Hepatic stellate cell (primary cell): ENCODE measurements at regions not wholly inside any gene's neighbourhood (a gene's known extent, or its start where the extent isn't known, plus 50 kb on each side); places are given as distances from the start of the nearest gene placed in this dataset.
"Not testable (repeated sequence)": the region's sequence is repeated elsewhere in the genome, so short reads cannot be mapped to it uniquely, and the experiment has no call there.

ENCODE experiments used
- DNase-seq: peaks from one replicate; pipeline ENCODE4 v3.0.0; 2011; ENCODE audit warnings: low spot score

DNA sequence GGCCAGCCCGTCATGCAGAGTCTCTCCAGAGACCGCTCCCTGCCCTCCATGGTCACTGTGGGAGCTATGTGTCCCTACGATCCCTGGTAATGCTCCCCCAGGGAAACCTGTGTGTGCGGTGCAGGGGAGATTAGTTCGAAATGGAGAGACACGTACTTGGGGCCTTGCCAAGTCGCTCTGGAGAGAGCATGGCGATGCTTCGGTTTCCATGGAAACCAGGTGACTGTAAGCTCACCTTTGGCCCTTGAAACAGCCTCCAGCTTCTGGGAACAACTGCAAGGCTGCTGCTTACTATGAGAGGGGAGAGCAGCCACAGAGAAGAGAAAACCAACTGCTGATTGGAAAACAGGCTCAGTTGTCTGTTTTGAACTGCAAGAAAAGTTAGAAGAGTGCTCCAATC lies 879.7 kb upstream of the EEF2KMT start:
- no peak for DNase-seq

DNA sequence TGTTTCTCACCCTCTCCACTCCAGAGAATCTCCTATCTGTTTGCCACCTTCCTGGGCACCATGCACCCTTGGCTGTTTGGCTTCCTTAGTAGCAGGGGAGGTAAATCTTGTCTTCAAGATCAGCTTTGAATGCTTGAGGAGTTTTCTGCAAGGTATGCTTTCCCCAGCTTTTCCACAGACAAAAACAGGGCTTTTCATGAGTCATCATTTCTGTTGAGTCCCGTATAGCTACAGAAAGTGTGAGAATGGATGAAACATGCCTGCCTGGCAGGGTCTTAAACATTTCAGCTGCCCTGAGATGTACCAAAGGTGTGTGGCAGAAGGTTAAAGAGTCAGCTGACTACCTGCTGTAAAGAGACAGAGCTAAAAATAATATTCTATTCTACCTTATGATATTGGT lies 875.2 kb upstream of the EEF2KMT start:
- DNase-seq = no peak

- DNase-seq = no peak
These were observed 874.3 kb upstream of the EEF2KMT start for GRCh38 chr16:5971924-5972323.

- DNase-seq = no peak
These were observed 873.5 kb upstream of the EEF2KMT start for GRCh38 chr16:5971106-5971505.

DNA sequence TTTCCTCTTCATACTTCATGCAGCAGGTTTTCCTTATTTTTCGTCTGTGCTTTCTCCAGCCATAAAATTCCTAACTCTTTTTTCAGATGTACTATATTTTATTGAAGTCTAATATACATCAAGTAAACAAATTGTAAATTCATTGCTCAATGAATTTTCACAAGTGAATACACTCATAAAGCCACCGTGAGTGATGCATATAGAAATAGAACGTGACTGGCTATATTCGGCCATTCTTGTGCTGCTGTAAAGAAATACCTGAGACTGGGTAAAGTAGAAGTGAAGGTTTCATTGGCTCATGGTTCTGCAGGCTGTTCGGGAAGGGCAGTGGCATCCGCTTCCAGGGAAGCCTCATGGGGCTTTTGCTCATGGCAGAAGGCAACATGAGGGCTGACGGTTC lies 868.4 kb upstream of the EEF2KMT start:
- no peak for DNase-seq

- DNase-seq = no peak
These were observed 867.7 kb upstream of the EEF2KMT start for GRCh38 chr16:5965321-5965720.

- no peak for DNase-seq
These were observed 853.9 kb upstream of the EEF2KMT start for GRCh38 chr16:5951486-5951885.

DNA sequence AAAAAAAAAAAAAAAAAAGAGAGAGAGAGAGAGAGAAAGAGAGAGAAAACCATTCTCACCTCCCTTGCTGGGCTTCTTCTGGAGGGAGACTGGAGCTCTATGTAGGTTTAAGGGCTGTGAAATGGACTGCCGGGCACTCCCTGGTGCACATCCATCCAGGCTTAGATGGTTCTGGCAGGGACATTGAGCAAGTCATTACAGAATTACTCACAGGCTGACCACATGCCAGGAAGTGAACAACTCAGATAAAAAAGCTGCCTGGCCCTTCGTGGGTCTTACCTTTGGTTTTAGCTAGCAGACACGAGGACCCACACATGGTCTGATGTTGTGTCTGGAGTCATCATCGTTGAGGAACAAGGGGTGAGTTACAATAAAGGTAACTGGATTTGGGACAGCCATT lies 847.4 kb upstream of the EEF2KMT start:
- DNase-seq = no peak

DNA sequence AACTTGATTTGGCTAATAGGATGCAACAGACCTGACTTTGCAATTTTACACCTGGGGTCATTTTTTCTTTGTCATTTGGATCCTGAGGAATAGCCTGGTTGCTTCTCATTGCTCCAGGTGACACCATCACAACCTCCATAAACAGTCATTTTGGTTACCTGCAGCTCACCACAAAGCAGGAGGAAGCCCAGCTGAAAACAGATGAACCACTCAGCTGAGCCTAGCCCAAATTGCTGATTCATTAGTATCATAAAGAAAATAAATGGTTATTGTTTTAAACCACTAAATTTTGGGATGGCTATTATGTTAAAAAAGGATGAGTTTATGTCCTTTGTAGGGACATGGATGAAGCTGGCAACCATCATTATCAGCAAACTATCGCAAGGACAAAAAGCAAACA lies 841.0 kb upstream of the EEF2KMT start:
- no peak for DNase-seq

GRCh38 chr16:5932906-5933305 lies 835.3 kb upstream of the EEF2KMT start:
- no peak for DNase-seq

GRCh38 chr16:5928476-5929065 lies 831.0 kb upstream of the EEF2KMT start:
- no peak for DNase-seq

DNA sequence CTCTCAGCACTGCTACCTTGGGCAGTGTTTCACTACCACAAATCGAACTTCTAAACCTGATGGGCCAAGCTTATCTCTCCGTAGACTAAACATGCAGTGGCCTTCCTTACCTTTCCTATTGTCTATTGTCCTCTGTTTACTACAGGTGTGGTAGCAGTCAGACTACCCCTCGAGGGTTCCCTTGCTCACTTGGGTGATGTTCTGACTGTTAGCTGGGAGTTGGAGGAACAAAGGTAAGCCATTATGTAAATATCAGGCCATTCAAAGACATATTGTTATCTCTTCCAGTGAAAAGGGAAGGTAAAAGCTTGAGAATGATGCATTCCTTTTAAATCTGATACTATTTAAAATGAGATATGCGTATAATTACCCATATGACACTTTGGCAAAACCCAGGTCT lies 828.3 kb upstream of the EEF2KMT start:
- no peak for DNase-seq

DNA sequence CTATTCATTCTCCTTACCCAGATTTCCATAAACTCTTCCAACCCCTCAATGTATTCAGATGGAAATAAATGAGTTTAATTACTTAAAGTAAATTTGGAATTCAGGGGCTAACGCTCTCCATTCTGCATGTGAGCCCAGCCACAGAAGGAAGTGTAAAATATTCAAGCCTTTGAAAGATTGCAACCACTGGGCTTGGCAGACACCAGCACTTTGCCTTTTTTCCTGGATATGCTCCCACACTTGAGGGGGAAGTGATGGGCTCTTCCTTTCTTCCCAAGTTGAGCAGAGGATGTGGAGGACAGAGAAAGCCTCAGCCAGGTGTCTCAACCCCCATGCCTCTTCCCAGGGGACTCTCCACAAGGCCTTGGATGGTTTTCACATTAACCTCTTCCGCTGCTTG lies 825.1 kb upstream of the EEF2KMT start:
- DNase-seq = no peak

GRCh38 chr16:5918567-5919130 lies 821.1 kb upstream of the EEF2KMT start:
- no peak for DNase-seq

- no peak for DNase-seq
These were observed 820.0 kb upstream of the EEF2KMT start for GRCh38 chr16:5917436-5918195.

GRCh38 chr16:5916711-5917191 lies 819.2 kb upstream of the EEF2KMT start:
- DNase-seq = no peak

- DNase-seq = no peak
These were observed 813.6 kb upstream of the EEF2KMT start for GRCh38 chr16:5911241-5911640.

DNA sequence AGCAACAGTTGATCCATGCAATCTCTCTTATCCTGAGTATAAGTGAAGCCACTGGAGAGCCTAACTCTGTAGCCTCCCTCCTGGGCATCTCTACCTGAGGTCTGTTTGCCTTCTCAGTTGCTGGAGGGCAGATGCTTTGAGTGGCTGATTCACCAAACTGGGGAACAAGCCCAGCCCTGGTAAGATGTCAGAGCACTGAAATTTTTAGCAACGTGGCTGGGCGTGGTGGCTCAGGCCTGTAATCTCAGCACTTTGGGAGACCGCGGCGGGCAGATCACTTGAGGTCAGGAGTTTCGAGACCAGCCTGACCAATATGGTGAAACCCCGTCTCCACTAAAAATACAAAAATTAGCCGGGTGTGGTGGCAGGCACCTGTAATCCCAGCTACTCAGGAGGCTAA lies 812.0 kb upstream of the EEF2KMT start:
- DNase-seq = not testable (repeated sequence)

DNA sequence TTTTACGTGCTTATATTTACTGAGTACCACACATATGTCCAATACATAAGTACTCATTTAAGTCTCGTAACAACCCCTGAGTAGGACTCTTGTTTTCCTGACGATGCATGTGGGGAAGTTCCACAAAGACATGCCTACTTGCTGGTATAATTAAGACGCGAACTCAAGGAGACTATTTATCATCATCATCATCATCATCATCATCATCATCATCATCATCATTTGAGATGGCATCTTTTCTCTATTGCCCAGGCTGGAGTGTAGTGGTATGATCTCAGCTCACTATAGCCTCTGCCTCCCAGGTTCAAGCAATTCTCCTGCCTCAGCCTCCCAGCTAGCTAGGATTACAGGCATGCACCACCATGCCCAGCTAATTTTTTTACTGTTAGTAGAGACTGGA lies 809.9 kb upstream of the EEF2KMT start:
- no peak for DNase-seq

DNA sequence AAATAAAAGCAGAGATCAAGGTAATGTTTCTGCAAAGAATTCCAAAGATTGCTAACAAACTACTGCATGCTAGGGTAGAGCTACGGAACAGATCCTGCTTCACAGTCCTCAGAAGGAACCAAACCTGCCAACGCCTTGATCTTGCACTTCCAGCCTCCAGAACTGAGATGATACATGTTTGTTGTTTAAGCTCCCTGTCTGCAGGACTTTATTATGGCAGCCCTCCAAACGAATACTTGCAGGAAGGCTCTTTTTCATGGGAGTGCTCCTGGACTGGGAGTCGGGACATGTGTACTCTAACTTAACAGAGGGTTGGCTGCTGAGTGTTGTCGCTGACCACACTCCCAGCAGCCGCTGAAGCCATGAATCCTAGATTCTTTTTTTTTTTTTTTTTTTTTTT lies 808.8 kb upstream of the EEF2KMT start:
- DNase-seq = no peak

DNA sequence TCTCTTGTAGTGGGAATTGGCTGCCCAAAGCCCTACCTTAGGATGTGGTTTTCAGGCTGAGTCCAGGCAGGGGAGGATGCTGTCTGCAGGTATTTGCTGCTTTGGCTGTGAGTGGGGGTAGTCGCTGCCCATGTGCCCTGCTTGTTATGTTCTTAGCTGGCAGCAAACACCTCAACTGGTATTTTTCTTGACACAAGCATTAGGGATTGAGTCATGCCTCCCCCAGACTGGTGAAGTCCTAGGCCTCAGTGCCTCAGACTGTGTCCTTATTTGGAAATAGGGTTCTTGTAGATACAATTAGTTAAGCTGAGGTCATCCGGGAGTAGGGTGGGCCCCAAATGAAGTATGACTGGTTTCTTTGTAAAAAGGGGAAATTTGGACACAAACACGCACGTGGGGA lies 808.3 kb upstream of the EEF2KMT start:
- DNase-seq = no peak

DNA sequence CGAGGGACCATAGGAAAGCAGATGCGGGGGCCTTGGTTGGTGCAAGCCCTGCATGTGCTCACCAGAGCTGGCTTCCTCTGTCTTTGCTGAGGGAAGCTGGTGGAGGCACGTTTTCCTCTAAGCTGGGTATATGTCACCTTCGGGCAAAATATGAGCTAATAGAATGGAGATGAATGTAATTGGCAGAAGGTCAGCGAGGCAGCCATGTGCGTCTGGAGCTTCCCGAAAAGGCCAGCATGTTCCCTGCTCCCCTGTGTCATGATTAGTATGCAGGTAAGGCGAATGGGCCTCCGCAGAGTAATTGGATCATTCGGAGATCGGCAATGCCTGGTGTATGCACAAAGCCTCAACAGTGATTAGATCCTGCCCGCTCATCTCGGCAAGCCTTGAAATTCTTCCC lies 806.2 kb upstream of the EEF2KMT start:
- no peak for DNase-seq

DNA sequence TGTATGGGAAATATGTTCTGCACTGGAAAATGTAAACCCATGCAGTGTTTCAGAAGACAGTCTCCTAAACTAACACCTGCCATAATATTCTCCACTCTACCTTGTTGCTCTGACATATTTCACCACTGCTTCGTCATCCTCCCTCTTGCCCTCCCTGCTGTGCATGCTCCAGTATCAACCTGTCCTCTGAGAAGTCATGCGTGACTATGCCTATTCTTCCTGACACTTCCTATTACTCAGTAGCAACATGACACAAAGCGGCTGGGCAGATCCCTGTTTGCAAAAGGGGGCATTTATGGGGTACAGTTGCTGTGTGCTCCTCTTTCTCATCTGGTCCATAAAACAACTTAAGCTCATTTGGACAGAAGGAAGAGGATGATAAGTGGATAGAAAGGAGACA lies 805.6 kb upstream of the EEF2KMT start:
- no peak for DNase-seq

- no peak for DNase-seq
These were observed 802.5 kb upstream of the EEF2KMT start for GRCh38 chr16:5900046-5900445.
